Astrocyte (in vitro differentiated cells and primary cell): ENCODE measurements at regions not wholly inside any gene's neighbourhood (a gene's known extent, or its start where the extent isn't known, plus 50 kb on each side); places are given as distances from the start of the nearest gene placed in this dataset.

Experiments used
- DNase-seq: peaks from one replicate; pipeline ENCODE4 v3.0.0-alpha.2; 2010; ENCODE audit warnings: low read depth
- FAIRE-seq: peaks from 2 replicates; lab custom pipeline; 2011; peaks lifted over from hg19 to GRCh38; lab: Jason Lieb, UNC
- H2AFZ ChIP-seq: 2 replicates; pipeline ENCODE4 v1.6.0; 2012; ENCODE audit warnings: low read depth, low read length, inconsistent platforms
- H3K27ac ChIP-seq: 2 replicates; pipeline ENCODE4 v1.5.1; 2011; ENCODE audit warnings: low read depth, low read length, inconsistent platforms
- H3K27me3 ChIP-seq: 2 replicates; pipeline ENCODE4 v1.6.0; 2011; ENCODE audit warnings: low read length, inconsistent platforms; ENCODE audit not compliant: insufficient read depth
- H3K36me3 ChIP-seq: 2 replicates; pipeline ENCODE4 v1.5.1; 2011; ENCODE audit warnings: low read length, inconsistent platforms; ENCODE audit not compliant: insufficient read depth
- H3K4me1 ChIP-seq: 2 replicates; pipeline ENCODE4 v1.5.1; 2011; ENCODE audit warnings: low read length, inconsistent platforms; ENCODE audit not compliant: insufficient read depth
- H3K4me2 ChIP-seq: 2 replicates; pipeline ENCODE4 v1.6.0; 2012; ENCODE audit warnings: low read length, inconsistent platforms
- H3K4me3 ChIP-seq: 2 replicates; pipeline ENCODE4 v1.5.1; 2011; ENCODE audit warnings: low read depth, mild to moderate bottlenecking, low read length, inconsistent platforms; ENCODE audit not compliant: insufficient read depth
- H3K79me2 ChIP-seq: 2 replicates; pipeline ENCODE4 v1.6.0; 2012; ENCODE audit warnings: mild to moderate bottlenecking, low read length, inconsistent platforms; ENCODE audit not compliant: insufficient read depth
- H3K9ac ChIP-seq: 2 replicates; pipeline ENCODE4 v1.6.0; 2012; ENCODE audit warnings: mild to moderate bottlenecking, low read length, inconsistent platforms
- H3K9me3 ChIP-seq: 2 replicates; pipeline ENCODE4 v1.5.1; 2012; ENCODE audit warnings: low read depth, mild to moderate bottlenecking, low read length, inconsistent platforms; ENCODE audit not compliant: insufficient read depth
- H4K20me1 ChIP-seq: 2 replicates; pipeline ENCODE4 v1.6.0; 2012; ENCODE audit warnings: low read length, inconsistent platforms; ENCODE audit not compliant: insufficient read depth
- H3K27ac Mint-ChIP-seq: one replicate; pipeline ENCODE4 v1.8.0; 2021; ENCODE audit warnings: mild to moderate bottlenecking, mixed read lengths; ENCODE audit not compliant: unreplicated experiment
- H3K27me3 Mint-ChIP-seq: one replicate; pipeline ENCODE4 v1.8.0; 2021; ENCODE audit warnings: low read depth, mixed read lengths; ENCODE audit not compliant: unreplicated experiment
- H3K36me3 Mint-ChIP-seq: one replicate; pipeline ENCODE4 v1.8.0; 2021; ENCODE audit warnings: low read depth, mixed read lengths; ENCODE audit not compliant: unreplicated experiment
- H3K4me1 Mint-ChIP-seq: one replicate; pipeline ENCODE4 v1.8.0; 2021; ENCODE audit warnings: low read depth, mixed read lengths; ENCODE audit not compliant: unreplicated experiment
- H3K4me3 Mint-ChIP-seq: one replicate; pipeline ENCODE4 v1.8.0; 2021; ENCODE audit warnings: mild to moderate bottlenecking, moderate library complexity, mixed read lengths; ENCODE audit not compliant: unreplicated experiment
- H3K9me3 Mint-ChIP-seq: one replicate; pipeline ENCODE4 v1.8.0; 2021; ENCODE audit warnings: mild to moderate bottlenecking, mixed read lengths; ENCODE audit not compliant: unreplicated experiment
- EZH2 ChIP-seq: IDR thresholded peaks from 2 replicates; pipeline ENCODE4 v1.6.1; 2012; ENCODE audit warnings: mild to moderate bottlenecking, low read length, inconsistent platforms; ENCODE audit not compliant: insufficient read depth
- TF ChIP-seq, protein P1 (sequence below): IDR thresholded peaks from 2 replicates; pipeline ENCODE4 v1.5.1; 2011; ENCODE audit warnings: low read depth, mild to moderate bottlenecking, inconsistent platforms, low read length, moderate library complexity; ENCODE audit not compliant: insufficient read depth

DNA sequence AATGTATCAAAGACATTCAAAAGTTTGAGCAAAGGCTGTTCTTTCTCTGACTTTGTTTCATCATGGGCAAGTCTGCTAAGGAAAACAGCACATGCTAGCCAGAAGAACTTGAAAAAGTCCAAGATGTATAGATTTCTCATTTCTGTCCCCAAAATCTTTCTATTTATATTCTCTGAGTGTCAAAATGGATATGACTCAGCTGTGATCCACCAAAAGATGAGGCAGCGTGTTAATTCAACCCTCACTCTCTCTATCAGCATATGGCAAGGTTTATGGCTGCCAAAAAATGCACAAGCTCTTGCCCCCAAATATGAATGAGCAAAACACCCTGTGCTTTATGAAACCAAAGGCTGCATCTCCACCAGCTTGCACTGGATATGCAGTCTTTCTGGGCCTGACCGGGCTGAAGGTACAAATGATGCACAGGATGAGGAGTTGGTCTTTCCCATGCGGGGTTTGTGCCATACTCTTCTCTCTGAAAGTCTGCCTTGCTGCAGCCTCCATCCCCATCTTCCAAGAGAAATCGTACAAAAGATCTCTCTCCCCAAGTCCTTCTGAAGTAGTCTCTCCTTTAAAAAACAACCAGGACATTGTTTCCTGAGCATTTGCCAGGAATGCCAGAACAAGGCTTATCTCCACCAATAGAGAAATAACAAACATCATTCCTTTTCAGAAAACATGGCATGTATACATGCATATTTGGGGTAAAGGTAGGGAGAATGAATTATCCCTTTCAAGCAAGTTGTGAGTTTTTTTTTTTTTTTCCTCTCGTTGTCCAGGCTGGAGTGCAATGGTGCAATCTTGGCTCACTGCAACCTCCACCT lies 203.4 kb downstream of the TMX1 start:
- peak overlapping the region; percentile 12 for H3K4me3 Mint-ChIP-seq
- no peaks in the 10 kb centered on the region for H3K79me2 ChIP-seq
- H3K4me3 ChIP-seq: no peak overlapping the region
- no peak for FAIRE-seq
- DNase-seq: peak; percentile 47
- peak overlapping the region; percentile 77 for H3K4me2 ChIP-seq
- H4K20me1 ChIP-seq: no peaks in the 10 kb centered on the region
- no peaks in the 10 kb centered on the region for H3K27me3 Mint-ChIP-seq
- TF ChIP-seq, protein P1, sequence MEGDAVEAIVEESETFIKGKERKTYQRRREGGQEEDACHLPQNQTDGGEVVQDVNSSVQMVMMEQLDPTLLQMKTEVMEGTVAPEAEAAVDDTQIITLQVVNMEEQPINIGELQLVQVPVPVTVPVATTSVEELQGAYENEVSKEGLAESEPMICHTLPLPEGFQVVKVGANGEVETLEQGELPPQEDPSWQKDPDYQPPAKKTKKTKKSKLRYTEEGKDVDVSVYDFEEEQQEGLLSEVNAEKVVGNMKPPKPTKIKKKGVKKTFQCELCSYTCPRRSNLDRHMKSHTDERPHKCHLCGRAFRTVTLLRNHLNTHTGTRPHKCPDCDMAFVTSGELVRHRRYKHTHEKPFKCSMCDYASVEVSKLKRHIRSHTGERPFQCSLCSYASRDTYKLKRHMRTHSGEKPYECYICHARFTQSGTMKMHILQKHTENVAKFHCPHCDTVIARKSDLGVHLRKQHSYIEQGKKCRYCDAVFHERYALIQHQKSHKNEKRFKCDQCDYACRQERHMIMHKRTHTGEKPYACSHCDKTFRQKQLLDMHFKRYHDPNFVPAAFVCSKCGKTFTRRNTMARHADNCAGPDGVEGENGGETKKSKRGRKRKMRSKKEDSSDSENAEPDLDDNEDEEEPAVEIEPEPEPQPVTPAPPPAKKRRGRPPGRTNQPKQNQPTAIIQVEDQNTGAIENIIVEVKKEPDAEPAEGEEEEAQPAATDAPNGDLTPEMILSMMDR: no peak
- no peak for TF ChIP-seq EZH2
- peak overlapping the region; percentile 78 for H3K9ac ChIP-seq
- peaks cover 41% of the 10 kb centered on the region for H3K4me1 ChIP-seq
- peak overlapping the region; percentile 99 for H3K27ac Mint-ChIP-seq
- no peaks in the 10 kb centered on the region for H3K36me3 ChIP-seq
- no peak overlapping the region for H2AFZ ChIP-seq
- peaks cover 58% of the 10 kb centered on the region for H3K4me1 Mint-ChIP-seq
- no peaks in the 10 kb centered on the region for H3K27me3 ChIP-seq
- H3K9me3 ChIP-seq: no peaks in the 10 kb centered on the region
- no peaks in the 10 kb centered on the region for H3K9me3 Mint-ChIP-seq
- peak overlapping the region; percentile 95 for H3K27ac ChIP-seq
- peaks cover 2% of the 10 kb centered on the region for H3K36me3 Mint-ChIP-seq

DNA sequence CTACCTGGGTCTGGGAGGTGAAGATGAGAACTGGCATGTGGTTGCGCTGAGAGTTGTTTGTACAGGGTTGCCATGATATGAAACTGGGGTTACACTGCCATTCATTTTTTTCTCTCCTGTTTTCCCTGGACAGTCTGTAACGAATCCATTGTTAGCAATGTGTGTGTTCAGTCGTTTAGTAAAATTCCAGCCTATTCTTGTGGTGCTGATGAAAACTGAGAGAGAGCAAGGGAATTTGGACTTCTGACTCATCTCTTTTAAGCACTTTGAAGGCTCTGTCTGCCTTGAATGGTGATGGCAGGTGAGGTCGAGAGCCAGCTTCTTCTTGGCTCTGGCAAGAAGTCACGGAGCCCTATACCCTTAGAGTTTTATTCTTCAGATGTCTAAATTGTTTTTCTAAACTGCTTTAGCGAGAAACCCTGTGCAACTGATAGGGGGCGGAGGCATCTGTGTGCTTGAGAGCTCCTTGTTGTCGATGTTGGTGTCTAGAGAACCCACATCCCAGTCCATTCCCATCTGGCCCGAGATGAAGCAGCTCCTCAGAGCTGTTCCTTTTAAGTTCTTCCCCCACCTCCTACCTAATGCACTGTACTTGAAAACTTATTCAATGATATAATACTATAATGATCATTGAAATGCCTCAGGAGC lies 204.4 kb downstream of the TMX1 start:
- peak overlapping the region; percentile 95 for H3K27ac ChIP-seq
- peaks cover 64% of the 10 kb centered on the region for H3K4me1 Mint-ChIP-seq

More for the DNA sequence above, 204.4 kb downstream of the TMX1 start:
- Histone ChIP-seq H3K27me3 (no peaks in the 10 kb centered on the region), H3K4me1 (peaks cover 50% of the 10 kb centered on the region), H4K20me1 (no peaks in the 10 kb centered on the region), H3K4me3 (no peak overlapping the region), H3K36me3 (no peaks in the 10 kb centered on the region), H2AFZ (no peak overlapping the region), H3K9me3 (no peaks in the 10 kb centered on the region), H3K79me2 (no peaks in the 10 kb centered on the region), H3K4me2 (no peak overlapping the region), H3K9ac (peak overlapping the region; percentile 43)
- Mint-ChIP-seq H3K4me3 (no peak overlapping the region), H3K36me3 (peaks cover 2% of the 10 kb centered on the region), H3K9me3 (no peaks in the 10 kb centered on the region), H3K27ac (peak overlapping the region; percentile 99), H3K27me3 (no peaks in the 10 kb centered on the region)
- peak; percentile 92 for FAIRE-seq
- TF ChIP-seq, protein P1: no peak
- TF ChIP-seq EZH2: no peak
- DNase-seq: peak; percentile 80
